B cell (primary cell): ENCODE measurements at regions not wholly inside any gene's neighbourhood (a gene's known extent, or its start where the extent isn't known, plus 50 kb on each side); places are given as distances from the start of the nearest gene placed in this dataset.

ENCODE experiments used
- CTCF ChIP-seq: fragments of 200-600 bp; IDR thresholded peaks from one replicate; pipeline ENCODE4 v1.8.0; 2022; ENCODE audit warnings: antibody characterized with exemption, mild to moderate bottlenecking
- EZH2 ChIP-seq: IDR thresholded peaks from 2 replicates; pipeline ENCODE4 v1.6.1; 2012; ENCODE audit warnings: borderline replicate concordance, low read depth, mild to moderate bottlenecking, moderate library complexity, low read length; ENCODE audit not compliant: insufficient read depth, poor library complexity, severe bottlenecking

GRCh38 chr6:134805168-134805567 lies 144.7 kb downstream of the ALDH8A1 start:
- TF ChIP-seq CTCF = no peak
- TF ChIP-seq EZH2 = no peak
